ENCODE measurements at regions not wholly inside any gene's neighbourhood (a gene's known extent, or its start where the extent isn't known, plus 50 kb on each side); places are given as distances from the start of the nearest gene placed in this dataset.
"Not testable (repeated sequence)": the region's sequence is repeated elsewhere in the genome, so short reads cannot be mapped to it uniquely, and the experiment has no call there.

DNA sequence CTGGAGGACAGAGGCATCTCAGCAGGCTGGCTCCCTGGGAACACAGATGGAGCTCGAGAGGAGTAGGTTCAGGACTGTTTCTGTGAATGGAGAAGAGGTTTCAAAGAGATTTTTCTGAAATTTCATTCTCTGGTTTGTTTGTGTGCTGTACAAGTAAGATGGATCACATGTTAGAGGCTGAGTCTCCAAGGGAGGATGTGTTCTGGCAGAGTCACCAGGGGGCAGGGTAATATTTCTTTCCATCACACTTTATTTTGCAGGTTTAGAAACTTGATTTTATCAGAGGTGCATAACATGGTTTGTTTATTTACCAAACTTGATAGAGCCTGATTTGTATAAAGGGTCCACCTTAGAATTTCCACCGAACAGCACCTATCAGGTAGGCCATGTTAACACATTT, 69.2 kb upstream of the ARL15 start:
- no peaks in the 10 kb centered on the region for H3K36me3 ChIP-seq (ENCODE audit: control insufficient read depth in 2 of 2, insufficient read depth in 2 of 2, low read length in 1 of 2)
- 92% methylated on average over 2 of the region's 2 CpGs for WGBS
- no peak for DNase-seq (ENCODE audit: low read depth in 6 of 9, low spot score in 9 of 9)
- H3K4me3 ChIP-seq (ENCODE audit: low read length in 2 of 2), result no peak overlapping the region
- H3K27ac ChIP-seq (ENCODE audit: low read depth in 1 of 2, low read length in 1 of 2), result no peak overlapping the region
- no peaks in the 10 kb centered on the region for H3K27me3 ChIP-seq (ENCODE audit: control insufficient read depth in 2 of 2, insufficient read depth in 1 of 2, low read length in 1 of 2)
- H3K4me1 ChIP-seq (ENCODE audit: control insufficient read depth in 2 of 2, insufficient read depth in 2 of 2, low read length in 2 of 2), result no peaks in the 10 kb centered on the region
- H3K9me3 ChIP-seq (ENCODE audit: control insufficient read depth in 2 of 2, insufficient read depth in 1 of 2, low read length in 1 of 2), result peaks cover 0 to 5% of the 10 kb centered on the region in 2 donors

DNA sequence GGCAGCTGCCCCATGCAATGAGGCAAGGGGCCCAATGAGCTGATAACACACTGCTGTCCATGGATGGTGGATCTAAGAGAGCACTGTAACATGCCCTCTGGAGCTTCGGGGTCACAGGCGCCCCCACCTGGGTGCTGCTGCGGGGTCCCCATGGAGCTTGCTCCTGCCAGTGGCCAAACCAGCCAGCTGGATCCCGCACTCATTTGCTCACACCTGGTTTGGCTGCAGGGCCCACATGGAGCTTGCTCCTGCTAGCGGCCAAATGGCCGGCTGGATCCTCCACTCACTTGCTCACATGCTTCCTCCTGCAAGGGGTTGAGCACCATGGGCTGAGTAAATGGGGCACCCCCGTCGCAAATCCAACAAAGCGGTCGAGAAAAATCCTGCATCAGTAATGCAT, 68.3 kb upstream of the ARL15 start:
- Histone ChIP-seq H3K27me3 (ENCODE audit: control insufficient read depth in 2 of 2, insufficient read depth in 1 of 2, low read length in 1 of 2) (no peaks in the 10 kb centered on the region), H3K9me3 (ENCODE audit: control insufficient read depth in 2 of 2, insufficient read depth in 1 of 2, low read length in 1 of 2) (peaks cover 0 to 5% of the 10 kb centered on the region in 2 donors), H3K27ac (ENCODE audit: low read depth in 1 of 2, low read length in 1 of 2) (no peak overlapping the region), H3K4me3 (ENCODE audit: low read length in 2 of 2) (no peak overlapping the region), H3K4me1 (ENCODE audit: control insufficient read depth in 2 of 2, insufficient read depth in 2 of 2, low read length in 2 of 2) (no peaks in the 10 kb centered on the region), H3K36me3 (ENCODE audit: control insufficient read depth in 2 of 2, insufficient read depth in 2 of 2, low read length in 1 of 2) (no peaks in the 10 kb centered on the region)
- WGBS, result over 99% methylated on average over 10 of the region's 10 CpGs
- no peak for DNase-seq (ENCODE audit: low read depth in 6 of 9, low spot score in 9 of 9)

DNA sequence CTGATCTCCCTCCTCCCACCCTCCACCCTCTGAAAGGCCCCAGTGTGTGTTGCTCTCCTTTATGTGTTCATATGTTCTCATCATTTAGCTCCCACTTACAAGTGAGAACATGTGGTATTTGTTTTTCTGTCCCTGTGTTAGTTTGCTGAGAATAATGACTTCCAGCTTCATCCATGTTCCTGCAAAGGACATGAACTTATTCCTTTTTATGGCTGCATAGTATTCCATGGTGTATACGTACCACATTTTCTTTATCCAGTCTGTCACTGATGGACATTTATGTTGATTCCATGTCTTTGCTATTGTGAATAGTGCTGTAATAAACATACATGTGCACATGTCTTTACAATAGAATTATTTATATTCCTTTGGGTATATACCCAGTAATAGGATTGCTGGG, 67.0 kb upstream of the ARL15 start:
- not testable (repeated sequence) for H3K4me1 ChIP-seq (ENCODE audit: control insufficient read depth in 2 of 2, insufficient read depth in 2 of 2, low read length in 2 of 2); DNase-seq (ENCODE audit: low read depth in 6 of 9, low spot score in 9 of 9); H3K9me3 ChIP-seq (ENCODE audit: control insufficient read depth in 2 of 2, insufficient read depth in 1 of 2, low read length in 1 of 2); H3K27ac ChIP-seq (ENCODE audit: low read depth in 1 of 2, low read length in 1 of 2); H3K36me3 ChIP-seq (ENCODE audit: control insufficient read depth in 2 of 2, insufficient read depth in 2 of 2, low read length in 1 of 2); H3K27me3 ChIP-seq (ENCODE audit: control insufficient read depth in 2 of 2, insufficient read depth in 1 of 2, low read length in 1 of 2); H3K4me3 ChIP-seq (ENCODE audit: low read length in 2 of 2)
- 96% methylated on average over 1 of the region's 1 CpG for WGBS

DNA sequence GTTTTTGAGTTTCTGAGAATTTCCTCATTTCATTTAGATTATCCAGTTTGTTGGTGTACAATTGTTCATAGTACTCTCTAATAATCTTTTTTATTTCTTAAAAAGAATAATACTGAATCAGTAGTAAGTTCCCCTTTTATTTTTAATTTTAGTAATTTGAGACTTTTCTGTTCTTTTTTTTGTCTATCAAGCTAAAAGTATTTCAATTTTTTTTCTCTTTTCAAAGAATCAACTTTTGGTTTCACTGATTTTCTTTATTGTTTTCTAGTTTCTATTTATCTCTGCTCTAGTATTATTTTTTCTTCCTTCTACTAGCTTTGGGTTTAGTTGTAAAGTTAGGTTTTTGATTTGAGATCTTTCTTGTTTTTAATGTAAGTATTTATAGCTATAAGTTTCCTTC, 60.6 kb upstream of the ARL15 start:
- Histone ChIP-seq H3K36me3 (ENCODE audit: control insufficient read depth in 2 of 2, insufficient read depth in 2 of 2, low read length in 1 of 2) (no peaks in the 10 kb centered on the region), H3K27ac (ENCODE audit: low read depth in 1 of 2, low read length in 1 of 2) (no peak overlapping the region), H3K4me1 (ENCODE audit: control insufficient read depth in 2 of 2, insufficient read depth in 2 of 2, low read length in 2 of 2) (no peaks in the 10 kb centered on the region), H3K27me3 (ENCODE audit: control insufficient read depth in 2 of 2, insufficient read depth in 1 of 2, low read length in 1 of 2) (no peaks in the 10 kb centered on the region), H3K9me3 (ENCODE audit: control insufficient read depth in 2 of 2, insufficient read depth in 1 of 2, low read length in 1 of 2) (no peaks in the 10 kb centered on the region), H3K4me3 (ENCODE audit: low read length in 2 of 2) (no peak overlapping the region)
- no peak for DNase-seq (ENCODE audit: low read depth in 6 of 9, low spot score in 9 of 9)

DNA sequence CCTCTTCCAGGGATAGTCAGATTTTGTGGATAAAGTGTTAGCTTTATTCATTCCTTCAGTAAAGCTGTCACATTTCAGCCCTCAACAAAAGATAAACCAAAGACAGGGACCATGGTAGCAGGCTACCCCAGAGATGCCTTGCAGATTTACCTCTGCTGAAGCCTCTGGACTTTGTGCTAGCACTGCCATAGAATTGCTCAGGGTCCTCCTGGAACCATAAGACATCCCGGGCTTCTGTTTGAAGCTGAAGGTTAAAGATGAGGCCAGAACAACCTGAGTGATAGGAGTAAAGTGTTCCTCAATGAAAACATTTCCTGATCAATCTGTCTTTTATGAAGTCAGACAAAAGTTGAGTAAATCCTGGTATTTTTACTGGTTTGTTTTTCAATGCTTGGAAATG, 57.5 kb upstream of the ARL15 start:
- 100% methylated on average over 1 of the region's 1 CpG for WGBS
- Histone ChIP-seq H3K27ac (ENCODE audit: low read depth in 1 of 2, low read length in 1 of 2) (no peak overlapping the region), H3K4me3 (ENCODE audit: low read length in 2 of 2) (no peak overlapping the region), H3K9me3 (ENCODE audit: control insufficient read depth in 2 of 2, insufficient read depth in 1 of 2, low read length in 1 of 2) (no peaks in the 10 kb centered on the region), H3K27me3 (ENCODE audit: control insufficient read depth in 2 of 2, insufficient read depth in 1 of 2, low read length in 1 of 2) (no peaks in the 10 kb centered on the region), H3K4me1 (ENCODE audit: control insufficient read depth in 2 of 2, insufficient read depth in 2 of 2, low read length in 2 of 2) (no peaks in the 10 kb centered on the region), H3K36me3 (ENCODE audit: control insufficient read depth in 2 of 2, insufficient read depth in 2 of 2, low read length in 1 of 2) (no peaks in the 10 kb centered on the region)
- DNase-seq (ENCODE audit: low read depth in 6 of 9, low spot score in 9 of 9), result no peak

DNA sequence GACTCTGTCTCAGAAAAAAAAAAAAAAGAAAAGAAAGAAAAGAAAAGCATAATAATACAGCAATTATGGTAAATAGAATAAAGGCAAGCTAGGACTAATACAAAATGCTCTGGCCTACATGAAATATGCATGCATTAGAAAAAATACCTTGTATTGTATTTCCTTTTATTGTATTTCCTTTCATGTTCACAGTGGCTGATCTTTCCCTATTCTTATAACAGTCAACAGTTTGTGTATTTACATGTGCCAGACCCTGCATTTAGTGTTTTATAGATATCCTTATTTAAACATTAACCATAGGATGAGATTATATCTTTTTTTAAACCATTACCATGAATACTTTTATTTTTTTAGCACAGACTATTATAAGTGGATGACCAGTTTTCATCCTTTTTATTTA, 56.3 kb upstream of the ARL15 start:
- Histone ChIP-seq H3K4me1 (ENCODE audit: control insufficient read depth in 2 of 2, insufficient read depth in 2 of 2, low read length in 2 of 2) (no peaks in the 10 kb centered on the region), H3K9me3 (ENCODE audit: control insufficient read depth in 2 of 2, insufficient read depth in 1 of 2, low read length in 1 of 2) (no peaks in the 10 kb centered on the region), H3K4me3 (ENCODE audit: low read length in 2 of 2) (no peak overlapping the region), H3K27ac (ENCODE audit: low read depth in 1 of 2, low read length in 1 of 2) (no peak overlapping the region), H3K36me3 (ENCODE audit: control insufficient read depth in 2 of 2, insufficient read depth in 2 of 2, low read length in 1 of 2) (no peaks in the 10 kb centered on the region), H3K27me3 (ENCODE audit: control insufficient read depth in 2 of 2, insufficient read depth in 1 of 2, low read length in 1 of 2) (no peaks in the 10 kb centered on the region)
- no peak for DNase-seq (ENCODE audit: low read depth in 6 of 9, low spot score in 9 of 9)

DNA sequence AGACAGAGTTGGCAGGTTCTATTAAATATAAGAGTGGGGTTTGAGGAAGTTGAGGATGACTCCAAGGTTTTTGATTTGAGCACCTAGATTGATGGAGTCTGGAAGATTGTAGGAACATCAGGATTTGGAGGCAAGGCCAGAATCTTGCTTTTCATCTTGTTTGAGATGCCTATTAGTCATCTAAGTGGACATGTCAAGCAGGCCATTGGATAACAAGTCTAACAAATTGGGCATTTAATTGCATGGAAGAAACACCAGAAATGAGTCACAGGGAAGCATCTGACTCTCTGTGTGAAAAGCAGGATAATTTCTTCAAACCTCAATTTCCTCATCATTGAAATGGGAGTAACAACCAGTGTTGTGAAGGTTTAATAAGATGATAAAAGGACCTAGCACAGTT, 53.3 kb upstream of the ARL15 start:
- Histone ChIP-seq H3K9me3 (ENCODE audit: control insufficient read depth in 2 of 2, insufficient read depth in 1 of 2, low read length in 1 of 2) (no peaks in the 10 kb centered on the region), H3K36me3 (ENCODE audit: control insufficient read depth in 2 of 2, insufficient read depth in 2 of 2, low read length in 1 of 2) (no peaks in the 10 kb centered on the region), H3K27me3 (ENCODE audit: control insufficient read depth in 2 of 2, insufficient read depth in 1 of 2, low read length in 1 of 2) (no peaks in the 10 kb centered on the region), H3K4me3 (ENCODE audit: low read length in 2 of 2) (no peak overlapping the region), H3K4me1 (ENCODE audit: control insufficient read depth in 2 of 2, insufficient read depth in 2 of 2, low read length in 2 of 2) (no peaks in the 10 kb centered on the region), H3K27ac (ENCODE audit: low read depth in 1 of 2, low read length in 1 of 2) (no peak overlapping the region)
- no peak for DNase-seq (ENCODE audit: low read depth in 6 of 9, low spot score in 9 of 9)

DNA sequence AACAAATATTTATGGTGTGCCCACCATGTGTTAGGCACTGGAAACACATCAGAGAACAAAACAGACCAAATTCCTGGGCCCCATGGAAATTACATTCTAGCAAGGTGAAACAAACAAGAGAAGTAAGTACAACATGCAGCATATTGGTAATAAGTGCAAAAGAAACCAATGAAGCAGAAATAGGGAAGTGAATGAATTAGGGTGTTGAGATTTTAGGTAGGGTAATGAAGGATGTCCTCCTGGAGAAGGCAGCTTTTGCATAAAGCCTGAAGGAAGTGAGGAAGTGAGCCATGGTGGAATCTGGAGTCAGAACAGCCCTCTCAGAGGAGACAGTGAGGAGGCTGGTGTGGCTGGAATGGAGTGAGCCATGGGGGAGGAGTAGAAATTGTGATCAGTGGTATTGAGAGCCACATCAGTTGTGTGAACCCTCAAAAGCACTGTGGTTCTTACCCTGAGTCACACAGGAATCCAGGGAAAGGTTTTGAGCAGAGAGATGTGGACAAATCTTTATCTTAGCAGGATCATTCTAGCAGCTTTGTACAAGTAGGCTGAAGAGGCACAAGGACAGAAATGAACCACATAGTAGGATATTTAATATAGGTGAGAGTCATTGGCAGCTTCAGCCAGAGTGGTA, 52.7 kb upstream of the ARL15 start:
- Histone ChIP-seq H3K27me3 (ENCODE audit: control insufficient read depth in 2 of 2, insufficient read depth in 1 of 2, low read length in 1 of 2) (no peaks in the 10 kb centered on the region), H3K9me3 (ENCODE audit: control insufficient read depth in 2 of 2, insufficient read depth in 1 of 2, low read length in 1 of 2) (no peaks in the 10 kb centered on the region), H3K36me3 (ENCODE audit: control insufficient read depth in 2 of 2, insufficient read depth in 2 of 2, low read length in 1 of 2) (no peaks in the 10 kb centered on the region), H3K4me1 (ENCODE audit: control insufficient read depth in 2 of 2, insufficient read depth in 2 of 2, low read length in 2 of 2) (no peaks in the 10 kb centered on the region), H3K27ac (ENCODE audit: low read depth in 1 of 2, low read length in 1 of 2) (no peak overlapping the region), H3K4me3 (ENCODE audit: low read length in 2 of 2) (no peak overlapping the region)
- no peak for DNase-seq (ENCODE audit: low read depth in 6 of 9, low spot score in 9 of 9)

DNA sequence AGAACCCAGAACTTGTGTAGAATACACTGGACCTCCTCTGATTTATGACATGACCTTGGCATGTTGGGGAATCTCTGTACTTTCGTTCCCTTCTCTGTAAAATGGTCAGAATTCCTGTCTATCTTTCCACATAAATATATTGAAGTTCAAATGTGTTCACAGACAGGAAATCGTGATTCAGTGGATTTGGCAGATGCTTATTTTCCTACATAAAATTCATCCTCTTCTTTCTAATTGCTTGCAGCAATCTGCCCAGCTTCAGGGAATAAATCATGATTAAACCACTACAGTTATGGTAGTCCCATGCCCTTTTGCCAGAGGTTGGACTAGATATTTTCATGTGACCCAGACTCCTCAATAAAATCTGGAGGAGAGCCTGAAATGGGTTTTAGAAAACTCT, 52.1 kb upstream of the ARL15 start:
- H3K27ac ChIP-seq (ENCODE audit: low read depth in 1 of 2, low read length in 1 of 2), result no peak overlapping the region
- H3K36me3 ChIP-seq (ENCODE audit: control insufficient read depth in 2 of 2, insufficient read depth in 2 of 2, low read length in 1 of 2), result no peaks in the 10 kb centered on the region
- H3K9me3 ChIP-seq (ENCODE audit: control insufficient read depth in 2 of 2, insufficient read depth in 1 of 2, low read length in 1 of 2), result no peaks in the 10 kb centered on the region
- DNase-seq (ENCODE audit: low read depth in 6 of 9, low spot score in 9 of 9), result no peak
- WGBS, result 93% methylated on average over 2 of the region's 2 CpGs
- H3K27me3 ChIP-seq (ENCODE audit: control insufficient read depth in 2 of 2, insufficient read depth in 1 of 2, low read length in 1 of 2), result no peaks in the 10 kb centered on the region
- H3K4me1 ChIP-seq (ENCODE audit: control insufficient read depth in 2 of 2, insufficient read depth in 2 of 2, low read length in 2 of 2), result no peaks in the 10 kb centered on the region
- no peak overlapping the region for H3K4me3 ChIP-seq (ENCODE audit: low read length in 2 of 2)
